ENCODE measurements at regions not wholly inside any gene's neighbourhood (a gene's known extent, or its start where the extent isn't known, plus 50 kb on each side); places are given as distances from the start of the nearest gene placed in this dataset.

DNA sequence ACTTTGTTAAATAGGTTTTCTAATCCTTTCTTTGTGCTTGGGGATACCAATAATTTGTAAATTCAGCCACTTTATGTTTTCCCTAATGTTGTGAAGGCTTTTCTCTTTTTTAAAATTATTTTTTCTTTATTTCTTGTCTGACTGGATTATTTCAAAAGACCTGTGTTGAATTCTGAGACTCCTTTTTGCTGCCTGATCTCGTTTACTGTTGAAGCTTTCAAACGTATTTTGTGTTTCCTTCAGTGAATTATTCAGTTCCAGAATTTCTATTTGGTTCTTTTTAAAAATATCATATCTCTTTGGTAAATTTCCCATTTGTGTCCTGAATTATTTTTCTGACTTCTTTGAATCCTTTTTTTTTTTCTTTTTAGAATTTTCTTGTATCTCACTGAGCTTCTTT, 241.6 kb downstream of the LRIG3 start:
- CTCF ChIA-PET = no interaction called here
- no peak overlapping the region for H3K9ac ChIP-seq (ENCODE audit: low read length)
- peaks cover 15% of the 10 kb centered on the region; the same call in 1 of the 2 replicates for H3K9me3 ChIP-seq (ENCODE audit: low read length)
- H3K36me3 ChIP-seq (ENCODE audit: low read depth, low read length) = no peaks in the 10 kb centered on the region
- no peaks in the 10 kb centered on the region for H4K20me1 ChIP-seq (ENCODE audit: low read length)
- no peak overlapping the region for H3K4me3 ChIP-seq (ENCODE audit: low read length)
- POLR2A ChIA-PET (ENCODE audit: unreplicated experiment) = no interaction called here
- no peak overlapping the region for H3K27ac ChIP-seq (ENCODE audit: low read length)
- H3K79me2 ChIP-seq (ENCODE audit: low read length) = no peaks in the 10 kb centered on the region
- no peak for ATAC-seq
- H2AFZ ChIP-seq (ENCODE audit: low read length) = no peak overlapping the region
- H3K9me2 ChIP-seq (replicated peaks; ENCODE audit: low read length) = no peaks in the 10 kb centered on the region
- intact Hi-C loops (cut with micrococcal nuclease) = no loop called here
- no peaks in the 10 kb centered on the region for H3K27me3 ChIP-seq (ENCODE audit: low read length)
- no peak overlapping the region for H3K4me2 ChIP-seq (ENCODE audit: low read length)
- no peak for DNase-seq
- H3F3A ChIP-seq (ENCODE audit: low read length, unreplicated experiment) = no peaks in the 10 kb centered on the region
- no peaks in the 10 kb centered on the region for H3K4me1 ChIP-seq (ENCODE audit: insufficient read depth, low read length)
- BruUV-seq (replicated peaks) = no TSS peak
- TF ChIP-seq, protein P1, sequence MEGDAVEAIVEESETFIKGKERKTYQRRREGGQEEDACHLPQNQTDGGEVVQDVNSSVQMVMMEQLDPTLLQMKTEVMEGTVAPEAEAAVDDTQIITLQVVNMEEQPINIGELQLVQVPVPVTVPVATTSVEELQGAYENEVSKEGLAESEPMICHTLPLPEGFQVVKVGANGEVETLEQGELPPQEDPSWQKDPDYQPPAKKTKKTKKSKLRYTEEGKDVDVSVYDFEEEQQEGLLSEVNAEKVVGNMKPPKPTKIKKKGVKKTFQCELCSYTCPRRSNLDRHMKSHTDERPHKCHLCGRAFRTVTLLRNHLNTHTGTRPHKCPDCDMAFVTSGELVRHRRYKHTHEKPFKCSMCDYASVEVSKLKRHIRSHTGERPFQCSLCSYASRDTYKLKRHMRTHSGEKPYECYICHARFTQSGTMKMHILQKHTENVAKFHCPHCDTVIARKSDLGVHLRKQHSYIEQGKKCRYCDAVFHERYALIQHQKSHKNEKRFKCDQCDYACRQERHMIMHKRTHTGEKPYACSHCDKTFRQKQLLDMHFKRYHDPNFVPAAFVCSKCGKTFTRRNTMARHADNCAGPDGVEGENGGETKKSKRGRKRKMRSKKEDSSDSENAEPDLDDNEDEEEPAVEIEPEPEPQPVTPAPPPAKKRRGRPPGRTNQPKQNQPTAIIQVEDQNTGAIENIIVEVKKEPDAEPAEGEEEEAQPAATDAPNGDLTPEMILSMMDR (conservative IDR thresholded peaks at IDR 0.05; ENCODE audit: low read depth, low read length) = no peak
- TF ChIP-seq EZH2 (IDR thresholded peaks at IDR 0.05; ENCODE audit: low read length, unreplicated experiment) = no peak
- TF ChIP-seq EZH2phosphoT487 (IDR thresholded peaks at IDR 0.05; ENCODE audit: borderline replicate concordance, low read length) = no peak

DNA sequence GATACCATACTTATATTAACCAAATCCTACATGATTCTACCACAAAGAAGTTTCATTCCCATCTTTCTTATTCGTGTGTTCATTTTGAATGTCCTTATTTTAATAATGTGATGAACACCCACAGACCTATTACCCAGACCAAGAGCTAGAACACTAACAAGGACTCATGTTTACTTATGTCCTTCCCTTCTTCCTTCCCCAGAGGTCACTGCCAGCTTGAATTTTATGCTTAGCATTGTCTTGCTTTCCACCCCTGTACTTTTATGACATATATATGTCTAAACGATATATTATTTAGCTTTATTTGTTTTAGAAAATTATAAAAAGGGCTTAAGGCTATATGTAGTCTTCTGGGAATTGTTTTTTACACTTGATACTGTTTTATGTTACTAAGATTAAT, 238.6 kb downstream of the LRIG3 start:
- POLR2A ChIA-PET (ENCODE audit: unreplicated experiment) = no interaction called here
- no peak for TF ChIP-seq EZH2phosphoT487 (IDR thresholded peaks at IDR 0.05; ENCODE audit: borderline replicate concordance, low read length)
- TF ChIP-seq, protein P1 (conservative IDR thresholded peaks at IDR 0.05; ENCODE audit: low read depth, low read length) = 0 out of 2 replicates have a peak, but pooled peaks have one; percentile 24
- no peak for TF ChIP-seq EZH2 (IDR thresholded peaks at IDR 0.05; ENCODE audit: low read length, unreplicated experiment)
- H3K36me3 ChIP-seq (ENCODE audit: low read depth, low read length) = no peaks in the 10 kb centered on the region
- H3K4me2 ChIP-seq (ENCODE audit: low read length) = no peak overlapping the region
- no peaks in the 10 kb centered on the region for H3K4me1 ChIP-seq (ENCODE audit: insufficient read depth, low read length)
- no peak overlapping the region for H3K9ac ChIP-seq (ENCODE audit: low read length)
- no peak overlapping the region for H3K27ac ChIP-seq (ENCODE audit: low read length)
- H3K79me2 ChIP-seq (ENCODE audit: low read length) = no peaks in the 10 kb centered on the region
- no peaks in the 10 kb centered on the region for H3K27me3 ChIP-seq (ENCODE audit: low read length)
- H4K20me1 ChIP-seq (ENCODE audit: low read length) = no peaks in the 10 kb centered on the region
- H3F3A ChIP-seq (ENCODE audit: low read length, unreplicated experiment) = no peaks in the 10 kb centered on the region
- intact Hi-C loops (cut with micrococcal nuclease) = loop anchor here (1.0 to 2.0 kb wide), 2 partner anchors 335 to 406 kb away; no protein-coding TSS in a partner anchor
- H3K9me2 ChIP-seq (replicated peaks; ENCODE audit: low read length) = no peaks in the 10 kb centered on the region
- no peak overlapping the region for H3K4me3 ChIP-seq (ENCODE audit: low read length)
- CTCF ChIA-PET = interaction anchor here (0.5 kb wide), 1 partner anchor 394 kb away, joined by 7 read pairs; no protein-coding TSS in a partner anchor
- ATAC-seq (peak; percentile 48), DNase-seq (peak; percentile 17)
- H3K9me3 ChIP-seq (ENCODE audit: low read length) = peaks cover 15% of the 10 kb centered on the region; the same call in 1 of the 2 replicates
- no peak overlapping the region for H2AFZ ChIP-seq (ENCODE audit: low read length)
- no TSS peak for BruUV-seq (replicated peaks)

DNA sequence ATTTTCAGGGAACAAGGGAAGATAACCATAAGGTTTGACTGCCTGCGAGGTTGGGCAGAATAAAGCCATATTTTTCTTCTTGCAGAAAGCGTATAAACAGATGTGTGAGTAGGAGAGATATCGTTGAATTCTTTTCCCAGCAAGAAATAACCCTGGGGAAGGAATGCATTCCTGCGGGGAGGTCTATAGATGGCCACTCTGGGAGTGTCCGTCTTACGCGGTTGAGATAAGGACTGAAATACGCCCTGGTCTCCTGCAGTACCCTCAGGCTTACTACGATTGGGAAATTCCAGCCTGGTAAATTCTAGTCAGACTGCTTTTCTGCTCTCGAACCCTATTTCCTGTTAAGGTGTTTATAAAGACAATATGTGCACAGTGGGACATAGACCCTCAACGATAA, 225.0 kb downstream of the LRIG3 start:
- ChIA-PET POLR2A (ENCODE audit: unreplicated experiment) (no interaction called here), CTCF (no interaction called here)
- Histone ChIP-seq H3F3A (ENCODE audit: low read length, unreplicated experiment) (no peaks in the 10 kb centered on the region), H3K9ac (ENCODE audit: low read length) (no peak overlapping the region), H3K9me3 (ENCODE audit: low read length) (peaks cover 6% of the 10 kb centered on the region; the same call in 1 of the 2 replicates), H3K27ac (ENCODE audit: low read length) (no peak overlapping the region), H3K36me3 (ENCODE audit: low read depth, low read length) (no peaks in the 10 kb centered on the region), H3K27me3 (ENCODE audit: low read length) (no peaks in the 10 kb centered on the region), H3K4me2 (ENCODE audit: low read length) (no peak overlapping the region), H4K20me1 (ENCODE audit: low read length) (no peaks in the 10 kb centered on the region), H3K4me3 (ENCODE audit: low read length) (no peak overlapping the region), H3K4me1 (ENCODE audit: insufficient read depth, low read length) (no peaks in the 10 kb centered on the region), H3K9me2 (replicated peaks; ENCODE audit: low read length) (no peaks in the 10 kb centered on the region), H3K79me2 (ENCODE audit: low read length) (no peaks in the 10 kb centered on the region), H2AFZ (ENCODE audit: low read length) (no peak overlapping the region)
- BruUV-seq (replicated peaks) = no TSS peak
- DNase-seq (no peak), ATAC-seq (no peak)
- intact Hi-C loops (cut with micrococcal nuclease) = no loop called here
- TF ChIP-seq, protein P1 (conservative IDR thresholded peaks at IDR 0.05; ENCODE audit: low read depth, low read length) = no peak
- TF ChIP-seq EZH2 (IDR thresholded peaks at IDR 0.05; ENCODE audit: low read length, unreplicated experiment) (no peak), EZH2phosphoT487 (IDR thresholded peaks at IDR 0.05; ENCODE audit: borderline replicate concordance, low read length) (no peak)
